ENCODE measurements at regions not wholly inside any gene's neighbourhood (a gene's known extent, or its start where the extent isn't known, plus 50 kb on each side); places are given as distances from the start of the nearest gene placed in this dataset.

DNA sequence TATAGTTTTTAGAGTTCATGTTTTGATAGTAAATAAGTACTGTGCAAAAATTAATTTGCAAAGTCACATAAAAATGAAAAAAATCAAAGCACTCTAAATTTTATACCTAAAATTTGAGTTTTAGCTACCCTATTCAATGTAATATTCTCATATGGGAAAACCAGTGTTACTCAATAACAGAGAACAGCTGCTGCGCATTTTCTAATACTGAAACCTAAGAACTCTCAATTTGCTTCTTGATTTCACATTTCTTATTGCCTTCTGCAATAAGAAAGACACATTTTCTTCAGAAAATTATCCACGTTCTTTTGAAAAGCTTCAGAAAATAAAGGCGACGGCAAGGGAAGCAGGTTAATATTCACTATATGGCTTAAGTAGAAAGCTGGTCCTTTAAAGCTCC lies 199.1 kb upstream of the CCDC150 start:
- H3K27me3 Mint-ChIP-seq: peaks cover 43% of the 10 kb centered on the region
- H3K4me3 ChIP-seq (ENCODE audit: low read depth, low read length): no peak overlapping the region
- peaks cover 0 to 1% (median 0%) of the 10 kb centered on the region in 7 donors for H3K9me3 Mint-ChIP-seq
- no peaks in the 10 kb centered on the region for H3K9me3 ChIP-seq (ENCODE audit: control insufficient read depth in 2 of 2, low read length in 2 of 2)
- H3K36me3 Mint-ChIP-seq: no peaks in the 10 kb centered on the region
- H3K27me3 ChIP-seq (ENCODE audit: control insufficient read depth, insufficient read depth, low read length): peaks cover 10% of the 10 kb centered on the region
- no peaks in the 10 kb centered on the region for H3K4me1 Mint-ChIP-seq
- H3K27ac ChIP-seq (ENCODE audit: insufficient read depth, low read length, poor library complexity, severe bottlenecking): no peak overlapping the region
- no peak overlapping the region for H3K27ac Mint-ChIP-seq
- H3K4me3 Mint-ChIP-seq: no peak overlapping the region
- DNase-seq (no peak), ATAC-seq (ENCODE audit: low read depth in 2 of 2) (no peak)
- H3K4me1 ChIP-seq (ENCODE audit: control insufficient read depth, insufficient read depth, low read length, poor library complexity, severe bottlenecking): no peaks in the 10 kb centered on the region
- H3K36me3 ChIP-seq (ENCODE audit: control insufficient read depth, insufficient read depth, low read length): no peaks in the 10 kb centered on the region

DNA sequence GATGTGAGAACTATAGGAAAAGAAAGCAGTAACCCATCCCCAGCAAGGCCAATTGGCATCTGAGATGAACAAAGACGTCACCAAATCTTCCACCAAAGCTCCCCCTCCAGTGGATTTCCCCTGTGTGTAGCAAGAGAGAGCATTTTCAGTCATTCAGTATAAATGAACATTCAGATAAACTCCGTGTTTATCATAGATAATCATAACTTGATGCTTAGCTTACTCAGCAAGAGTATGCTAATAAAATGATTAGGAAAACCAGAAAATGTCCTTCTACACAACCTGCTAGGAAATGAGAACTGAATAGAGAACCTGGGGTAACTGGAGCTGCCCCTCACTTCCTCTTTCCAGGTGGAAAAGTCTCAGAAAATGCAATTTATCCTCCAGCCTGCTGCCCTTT lies 198.0 kb upstream of the CCDC150 start:
- Mint-ChIP-seq H3K9me3 (peaks cover 0 to 3% (median 0%) of the 10 kb centered on the region in 7 donors), H3K27me3 (peaks cover 50% of the 10 kb centered on the region), H3K4me1 (no peaks in the 10 kb centered on the region), H3K4me3 (no peak overlapping the region), H3K27ac (no peak overlapping the region), H3K36me3 (no peaks in the 10 kb centered on the region)
- H3K36me3 ChIP-seq (ENCODE audit: control insufficient read depth, insufficient read depth, low read length): no peaks in the 10 kb centered on the region
- peaks cover 10% of the 10 kb centered on the region for H3K27me3 ChIP-seq (ENCODE audit: control insufficient read depth, insufficient read depth, low read length)
- DNase-seq (no peak), ATAC-seq (ENCODE audit: low read depth in 2 of 2) (no peak)
- peaks cover 0 to 4% of the 10 kb centered on the region in 2 experiments for H3K9me3 ChIP-seq (ENCODE audit: control insufficient read depth in 2 of 2, low read length in 2 of 2)
- H3K4me3 ChIP-seq (ENCODE audit: low read depth, low read length): no peak overlapping the region
- H3K27ac ChIP-seq (ENCODE audit: insufficient read depth, low read length, poor library complexity, severe bottlenecking): no peak overlapping the region
- H3K4me1 ChIP-seq (ENCODE audit: control insufficient read depth, insufficient read depth, low read length, poor library complexity, severe bottlenecking): no peaks in the 10 kb centered on the region

DNA sequence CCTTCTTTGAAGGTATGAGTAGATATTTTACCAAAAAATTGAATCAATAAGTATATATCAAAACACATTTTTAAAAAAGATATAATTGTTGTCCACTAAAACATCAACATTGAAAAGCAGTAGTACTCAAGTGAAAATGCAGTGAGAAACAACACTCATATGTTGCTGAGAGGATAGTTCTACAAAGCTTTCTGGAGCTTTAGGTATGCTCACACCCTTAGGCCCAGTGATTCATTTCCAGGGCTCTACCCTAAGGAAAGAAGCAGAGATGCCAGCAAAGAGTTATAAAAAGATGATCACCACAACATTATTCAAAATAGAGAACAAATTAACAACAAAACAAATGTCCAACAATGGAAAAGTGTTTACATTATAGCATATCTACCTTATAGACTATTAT lies 197.3 kb upstream of the CCDC150 start:
- Histone ChIP-seq H3K4me1 (ENCODE audit: control insufficient read depth, insufficient read depth, low read length, poor library complexity, severe bottlenecking) (no peaks in the 10 kb centered on the region), H3K36me3 (ENCODE audit: control insufficient read depth, insufficient read depth, low read length) (no peaks in the 10 kb centered on the region), H3K4me3 (ENCODE audit: low read depth, low read length) (no peak overlapping the region), H3K27ac (ENCODE audit: insufficient read depth, low read length, poor library complexity, severe bottlenecking) (no peak overlapping the region), H3K27me3 (ENCODE audit: control insufficient read depth, insufficient read depth, low read length) (peaks cover 10% of the 10 kb centered on the region), H3K9me3 (ENCODE audit: control insufficient read depth in 2 of 2, low read length in 2 of 2) (peaks cover 0 to 4% of the 10 kb centered on the region in 2 experiments)
- Mint-ChIP-seq H3K27ac (no peak overlapping the region), H3K9me3 (peaks cover 0 to 3% (median 0%) of the 10 kb centered on the region in 7 donors), H3K27me3 (peaks cover 44% of the 10 kb centered on the region), H3K36me3 (no peaks in the 10 kb centered on the region), H3K4me3 (no peak overlapping the region), H3K4me1 (no peaks in the 10 kb centered on the region)
- DNase-seq: no peak
- ATAC-seq (ENCODE audit: low read depth in 2 of 2): no peak

DNA sequence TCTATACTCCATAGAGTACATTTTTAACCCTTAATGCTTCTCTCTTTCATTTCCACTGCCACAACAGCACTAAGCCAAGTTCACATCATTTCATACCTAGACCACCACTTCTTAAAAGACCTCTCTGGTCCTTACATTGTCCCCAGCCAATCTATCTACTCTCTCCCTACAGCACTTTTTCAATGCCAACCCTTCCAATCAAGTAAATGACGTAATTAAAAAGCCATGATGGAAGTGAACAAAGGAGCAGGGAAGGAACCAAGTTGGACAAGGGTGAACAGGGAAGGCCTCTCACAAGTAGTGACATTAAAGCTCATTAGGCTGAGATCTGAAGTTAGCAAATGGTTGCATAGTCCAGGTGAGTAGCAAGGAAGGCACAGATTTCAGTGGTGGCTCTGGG lies 195.1 kb upstream of the CCDC150 start:
- Histone ChIP-seq H3K27me3 (ENCODE audit: control insufficient read depth, insufficient read depth, low read length) (peaks cover 11% of the 10 kb centered on the region), H3K4me3 (ENCODE audit: low read depth, low read length) (no peak overlapping the region), H3K9me3 (ENCODE audit: control insufficient read depth in 2 of 2, low read length in 2 of 2) (peaks cover 0 to 4% of the 10 kb centered on the region in 2 experiments), H3K4me1 (ENCODE audit: control insufficient read depth, insufficient read depth, low read length, poor library complexity, severe bottlenecking) (no peaks in the 10 kb centered on the region), H3K36me3 (ENCODE audit: control insufficient read depth, insufficient read depth, low read length) (no peaks in the 10 kb centered on the region), H3K27ac (ENCODE audit: insufficient read depth, low read length, poor library complexity, severe bottlenecking) (no peak overlapping the region)
- Mint-ChIP-seq H3K36me3 (no peaks in the 10 kb centered on the region), H3K4me1 (no peaks in the 10 kb centered on the region), H3K27ac (no peak overlapping the region), H3K4me3 (no peak overlapping the region), H3K27me3 (peaks cover 43% of the 10 kb centered on the region), H3K9me3 (peaks cover 0 to 3% (median 0%) of the 10 kb centered on the region in 7 donors)
- no peak for DNase-seq
- no peak for ATAC-seq (ENCODE audit: low read depth in 2 of 2)

DNA sequence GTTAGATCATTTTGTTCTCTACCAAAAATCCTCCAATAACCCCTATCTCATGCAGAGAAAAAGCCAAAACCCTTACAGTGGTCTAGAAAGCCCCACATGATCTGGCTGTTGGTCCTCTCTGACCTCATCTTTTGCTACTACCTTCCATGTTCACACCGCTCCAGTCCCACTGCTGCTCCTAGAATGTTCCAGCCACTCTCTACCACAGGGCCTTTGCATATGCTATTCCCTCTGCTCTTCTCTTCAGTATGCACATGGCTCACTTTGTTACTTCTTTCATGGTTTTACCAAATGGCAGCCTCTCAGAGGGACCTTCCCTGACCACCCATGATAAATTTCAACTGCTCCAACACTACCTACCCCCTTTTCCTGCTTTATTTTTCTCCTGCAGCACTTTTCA lies 193.5 kb upstream of the CCDC150 start:
- Histone ChIP-seq H3K4me3 (ENCODE audit: low read depth, low read length) (no peak overlapping the region), H3K27me3 (ENCODE audit: control insufficient read depth, insufficient read depth, low read length) (peaks cover 9% of the 10 kb centered on the region), H3K36me3 (ENCODE audit: control insufficient read depth, insufficient read depth, low read length) (no peaks in the 10 kb centered on the region), H3K9me3 (ENCODE audit: control insufficient read depth in 2 of 2, low read length in 2 of 2) (peaks cover 0 to 4% of the 10 kb centered on the region in 2 experiments), H3K27ac (ENCODE audit: insufficient read depth, low read length, poor library complexity, severe bottlenecking) (no peak overlapping the region), H3K4me1 (ENCODE audit: control insufficient read depth, insufficient read depth, low read length, poor library complexity, severe bottlenecking) (no peaks in the 10 kb centered on the region)
- H3K4me3 Mint-ChIP-seq: no peak overlapping the region
- no peak for ATAC-seq (ENCODE audit: low read depth in 2 of 2)
- no peak for DNase-seq
- H3K27me3 Mint-ChIP-seq: peaks cover 37% of the 10 kb centered on the region
- H3K9me3 Mint-ChIP-seq: peaks cover 0 to 3% (median 0%) of the 10 kb centered on the region in 7 donors
- no peaks in the 10 kb centered on the region for H3K36me3 Mint-ChIP-seq
- no peak overlapping the region for H3K27ac Mint-ChIP-seq
- no peaks in the 10 kb centered on the region for H3K4me1 Mint-ChIP-seq

DNA sequence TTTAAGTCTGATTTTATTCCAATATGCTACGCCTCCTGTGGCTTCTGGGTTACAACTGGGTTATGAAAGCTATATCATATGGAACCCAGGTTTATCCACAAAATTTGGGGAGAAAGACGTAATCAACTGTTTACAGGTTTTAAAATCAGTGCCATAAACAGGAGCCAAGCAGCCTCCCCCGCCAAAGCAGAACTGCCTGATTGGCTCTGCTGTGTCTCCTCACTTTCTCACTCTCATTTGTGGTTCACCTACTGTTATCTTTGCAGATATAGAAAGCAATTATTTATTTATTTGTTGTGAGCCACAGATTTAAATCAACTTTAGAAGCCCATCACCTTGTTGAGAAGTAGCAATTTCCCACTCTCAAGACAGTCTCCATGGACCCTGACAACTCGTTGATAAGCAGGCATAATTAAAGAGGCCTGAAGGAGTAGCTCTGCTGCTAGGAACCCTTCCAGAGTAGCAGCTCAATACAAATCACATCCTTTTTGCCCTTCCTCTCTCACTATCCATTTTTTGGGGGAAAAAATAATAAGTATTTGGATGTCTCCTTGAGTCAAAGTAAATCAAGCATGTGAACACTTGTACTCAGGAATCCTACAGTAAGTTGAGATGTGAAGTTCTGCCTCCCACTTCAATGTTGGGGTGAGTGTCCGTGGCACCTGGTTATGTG lies 191.0 kb upstream of the CCDC150 start:
- H3K9me3 ChIP-seq (ENCODE audit: control insufficient read depth in 2 of 2, low read length in 2 of 2): peaks cover 0 to 4% of the 10 kb centered on the region in 2 experiments
- peaks cover 0 to 2% (median 0%) of the 10 kb centered on the region in 4 donors for H3K4me1 Mint-ChIP-seq
- ATAC-seq (ENCODE audit: low read depth in 2 of 2): no peak
- H3K36me3 Mint-ChIP-seq: no peaks in the 10 kb centered on the region
- H3K4me3 ChIP-seq (ENCODE audit: low read depth, low read length): no peak overlapping the region
- no peaks in the 10 kb centered on the region for H3K36me3 ChIP-seq (ENCODE audit: control insufficient read depth, insufficient read depth, low read length)
- H3K27me3 ChIP-seq (ENCODE audit: control insufficient read depth, insufficient read depth, low read length): peaks cover 9% of the 10 kb centered on the region
- peaks cover 35% of the 10 kb centered on the region for H3K27me3 Mint-ChIP-seq
- H3K9me3 Mint-ChIP-seq: peaks cover 0 to 3% (median 0%) of the 10 kb centered on the region in 7 donors
- no peak for DNase-seq
- H3K4me1 ChIP-seq (ENCODE audit: control insufficient read depth, insufficient read depth, low read length, poor library complexity, severe bottlenecking): no peaks in the 10 kb centered on the region
- no peak overlapping the region for H3K27ac Mint-ChIP-seq
- no peak overlapping the region for H3K27ac ChIP-seq (ENCODE audit: insufficient read depth, low read length, poor library complexity, severe bottlenecking)
- no peak overlapping the region for H3K4me3 Mint-ChIP-seq

DNA sequence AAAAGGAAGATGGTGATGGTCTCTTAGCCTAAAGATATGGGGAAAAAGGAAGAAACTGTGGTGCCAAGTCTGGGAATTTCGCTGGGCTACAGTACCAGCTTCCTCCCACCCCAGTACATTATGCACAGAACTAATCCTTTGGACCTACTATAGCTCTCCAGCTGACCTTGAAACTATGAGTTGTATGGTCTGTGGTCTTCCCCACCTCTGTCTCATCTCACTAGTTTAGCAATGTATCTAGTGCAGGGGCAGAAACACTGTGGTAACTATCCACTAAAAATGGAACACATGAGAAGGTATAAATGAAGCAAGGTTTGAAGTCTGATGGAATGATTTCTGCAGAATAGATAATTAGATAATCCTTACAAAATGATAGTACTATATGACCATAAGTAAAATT lies 190.4 kb upstream of the CCDC150 start:
- no peak for ATAC-seq (ENCODE audit: low read depth in 2 of 2)
- Histone ChIP-seq H3K27ac (ENCODE audit: insufficient read depth, low read length, poor library complexity, severe bottlenecking) (no peak overlapping the region), H3K4me3 (ENCODE audit: low read depth, low read length) (no peak overlapping the region), H3K9me3 (ENCODE audit: control insufficient read depth in 2 of 2, low read length in 2 of 2) (peaks cover 0 to 4% of the 10 kb centered on the region in 2 experiments), H3K36me3 (ENCODE audit: control insufficient read depth, insufficient read depth, low read length) (no peaks in the 10 kb centered on the region), H3K4me1 (ENCODE audit: control insufficient read depth, insufficient read depth, low read length, poor library complexity, severe bottlenecking) (no peaks in the 10 kb centered on the region), H3K27me3 (ENCODE audit: control insufficient read depth, insufficient read depth, low read length) (peaks cover 9% of the 10 kb centered on the region)
- no peak overlapping the region for H3K4me3 Mint-ChIP-seq
- H3K9me3 Mint-ChIP-seq: peaks cover 0 to 3% (median 0%) of the 10 kb centered on the region in 7 donors
- no peak overlapping the region for H3K27ac Mint-ChIP-seq
- H3K4me1 Mint-ChIP-seq: peaks cover 0 to 2% (median 0%) of the 10 kb centered on the region in 4 donors
- peaks cover 39% of the 10 kb centered on the region for H3K27me3 Mint-ChIP-seq
- no peaks in the 10 kb centered on the region for H3K36me3 Mint-ChIP-seq
- DNase-seq: no peak

DNA sequence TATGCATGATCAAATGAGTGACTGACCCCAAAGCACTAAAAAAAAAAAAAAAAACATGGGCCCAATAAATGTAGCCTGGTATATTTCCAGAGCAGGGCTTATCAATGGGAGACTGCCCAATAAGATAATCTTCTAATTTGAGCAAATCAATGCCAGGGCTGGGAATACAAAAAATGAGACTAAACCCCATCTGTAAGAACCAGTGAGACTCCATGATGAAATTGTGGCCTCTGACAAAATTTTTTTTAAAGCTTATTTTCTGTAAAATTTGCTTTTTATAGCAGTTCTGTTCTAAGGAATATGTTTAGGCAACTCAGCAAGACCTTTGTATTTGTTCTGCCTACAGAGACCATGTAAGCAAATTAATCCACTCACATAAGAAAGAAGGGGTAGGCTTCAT lies 186.8 kb upstream of the CCDC150 start:
- H3K36me3 ChIP-seq (ENCODE audit: control insufficient read depth, insufficient read depth, low read length): no peaks in the 10 kb centered on the region
- no peaks in the 10 kb centered on the region for H3K36me3 Mint-ChIP-seq
- no peaks in the 10 kb centered on the region for H3K9me3 Mint-ChIP-seq
- no peaks in the 10 kb centered on the region for H3K9me3 ChIP-seq (ENCODE audit: control insufficient read depth in 2 of 2, low read length in 2 of 2)
- H3K27ac ChIP-seq (ENCODE audit: insufficient read depth, low read length, poor library complexity, severe bottlenecking): no peak overlapping the region
- peaks cover 5% of the 10 kb centered on the region for H3K27me3 ChIP-seq (ENCODE audit: control insufficient read depth, insufficient read depth, low read length)
- no peak overlapping the region for H3K4me3 Mint-ChIP-seq
- DNase-seq: no peak
- H3K27ac Mint-ChIP-seq: no peak overlapping the region
- H3K4me1 ChIP-seq (ENCODE audit: control insufficient read depth, insufficient read depth, low read length, poor library complexity, severe bottlenecking): no peaks in the 10 kb centered on the region
- ATAC-seq (ENCODE audit: low read depth in 2 of 2): no peak
- peaks cover 0 to 2% (median 0%) of the 10 kb centered on the region in 4 donors for H3K4me1 Mint-ChIP-seq
- H3K27me3 Mint-ChIP-seq: peaks cover 39% of the 10 kb centered on the region
- no peak overlapping the region for H3K4me3 ChIP-seq (ENCODE audit: low read depth, low read length)
